GM12878 (cell line): ENCODE measurements at regions not wholly inside any gene's neighbourhood (a gene's known extent, or its start where the extent isn't known, plus 50 kb on each side); places are given as distances from the start of the nearest gene placed in this dataset.
A peak's percentile ranks its signal among the peaks of the same experiment; 100 is the strongest.

Experiments used
- ATAC-seq: fragments of 200-7000 bp; cut with Tn5 transposase; 3 replicates; pipeline ENCODE4 v1.9.1; 2020; ENCODE audit warnings: mild to moderate bottlenecking, moderate library complexity
- BruUV-seq: library from RNA; stranded (reverse); fragments of 400-500 nt; replicated peaks from 2 replicates; lab custom pipeline; 2021; lab: Mats Ljungman, UMichigan
- CTCF ChIA-PET: fragments of 300-600 bp; sonication (Branson Sonifier 250); formaldehyde crosslinking; extraction: SDS; loops from one replicate; lab custom pipeline; 2021; ENCODE audit warnings: inconsistent platforms; lab: Yijun Ruan, JAX
- POLR2A ChIA-PET: fragments of 350-600 bp; formaldehyde crosslinking; extraction: SDS; loops from one replicate; lab custom pipeline; 2021; ENCODE audit warnings: inconsistent platforms; lab: Charles Lee
- RAD21 ChIA-PET: fragments of 300-600 bp; sonication (Branson Sonifier 250); formaldehyde crosslinking; loops from one replicate; lab custom pipeline; 2023; ENCODE audit warnings: antibody characterized with exemption; ENCODE audit not compliant: unreplicated experiment; lab: Charles Lee
- SMC1A ChIA-PET: fragments of 300-600 bp; sonication (Branson Sonifier 250); formaldehyde crosslinking; loops from one replicate; lab custom pipeline; 2023; ENCODE audit not compliant: unreplicated experiment, uncharacterized antibody; lab: Charles Lee
- DNase-seq: peaks from one replicate; pipeline ENCODE4 v3.0.0-alpha.2; 2011; ENCODE audit warnings: low read depth, low spot score
- FAIRE-seq: peaks from 3 replicates; lab custom pipeline; 2011; peaks lifted over from hg19 to GRCh38; lab: Jason Lieb, UNC
- H2AFZ ChIP-seq: 2 replicates; pipeline ENCODE4 v1.6.0; 2011; ENCODE audit warnings: low read depth, low read length, control low read depth; ENCODE audit not compliant: control insufficient read depth
- H3K27ac ChIP-seq: 2 replicates; pipeline ENCODE4 v1.5.1; 2011; ENCODE audit warnings: control low read depth; ENCODE audit not compliant: control insufficient read depth, insufficient read depth
- H3K27me3 ChIP-seq, 2 experiments: replicated peaks in 1 of 2; 2 replicates each; pipeline versions ENCODE4 v1.6.0 to v1.6.1; 2011; ENCODE audit warnings: low read length in 1 of 2; ENCODE audit not compliant: control insufficient read depth in 2 of 2, insufficient read depth in 2 of 2
- H3K36me3 ChIP-seq, 2 experiments: 2 replicates each; pipeline ENCODE4 v1.5.1; 2011; ENCODE audit warnings: low read length in 1 of 2; ENCODE audit not compliant: control insufficient read depth in 2 of 2, insufficient read depth in 2 of 2
- H3K4me1 ChIP-seq: 2 replicates; pipeline ENCODE4 v1.6.1; 2011; ENCODE audit warnings: mild to moderate bottlenecking, low read length, moderate library complexity, mixed read lengths; ENCODE audit not compliant: control insufficient read depth, insufficient read depth
- H3K4me2 ChIP-seq: 2 replicates; pipeline ENCODE4 v1.6.0; 2011; ENCODE audit warnings: control low read depth; ENCODE audit not compliant: control insufficient read depth, insufficient read depth
- H3K4me3 ChIP-seq: fragments of 200-600 bp; sonication (generic); 2 replicates; pipeline ENCODE4 v1.5.1; 2016
- H3K79me2 ChIP-seq: 2 replicates; pipeline ENCODE4 v1.6.0; 2011; ENCODE audit warnings: low read length; ENCODE audit not compliant: control insufficient read depth, insufficient read depth
- H3K9ac ChIP-seq: 2 replicates; pipeline ENCODE4 v1.8.0; 2011; ENCODE audit warnings: low read length, control low read depth, mixed read lengths; ENCODE audit not compliant: control insufficient read depth, insufficient read depth
- H3K9me3 ChIP-seq: replicated peaks from 3 replicates; pipeline ENCODE4 v1.5.1; 2011; ENCODE audit warnings: mild to moderate bottlenecking, low read length; ENCODE audit not compliant: control insufficient read depth, insufficient read depth
- H4K20me1 ChIP-seq: 2 replicates; pipeline ENCODE4 v1.6.0; 2011; ENCODE audit not compliant: control insufficient read depth, insufficient read depth
- FOXM1 ChIP-seq: IDR thresholded peaks from 2 replicates; pipeline ENCODE4 v1.6.1; 2012; ENCODE audit warnings: low read depth, mild to moderate bottlenecking, inconsistent platforms, low read length, moderate library complexity
- JUNB ChIP-seq: IDR thresholded peaks from 2 replicates; pipeline ENCODE4 v1.6.1; 2016; ENCODE audit warnings: antibody characterized with exemption, mild to moderate bottlenecking
- MAX ChIP-seq: IDR thresholded peaks from 2 replicates; pipeline ENCODE4 v1.6.1; 2012; ENCODE audit warnings: low read depth, low read length, improper control_type of control experiment
- MEF2A ChIP-seq: IDR thresholded peaks from 2 replicates; pipeline ENCODE4 v1.6.1; 2011; ENCODE audit warnings: low read depth, mild to moderate bottlenecking, low read length, moderate library complexity; ENCODE audit not compliant: insufficient read depth
- NFIC ChIP-seq: IDR thresholded peaks from 2 replicates; pipeline ENCODE4 v1.6.1; 2012; ENCODE audit warnings: low read depth, mild to moderate bottlenecking, inconsistent platforms, low read length, moderate library complexity
- POU2F2 ChIP-seq: IDR thresholded peaks from 3 replicates; pipeline ENCODE4 v1.6.1; 2011; ENCODE audit warnings: low read depth, mild to moderate bottlenecking, low read length, borderline replicate concordance
- RAD51 ChIP-seq: fragments of 450-650 bp; IDR thresholded peaks from 2 replicates; pipeline ENCODE4 v1.6.1; 2016; ENCODE audit warnings: moderate library complexity, mild to moderate bottlenecking, inconsistent platforms
- TAF1 ChIP-seq: IDR thresholded peaks from 2 replicates; pipeline ENCODE4 v1.6.1; 2011; ENCODE audit warnings: mild to moderate bottlenecking, low read depth, low read length, borderline replicate concordance
- USF1 ChIP-seq: IDR thresholded peaks from 2 replicates; pipeline ENCODE4 v1.6.1; 2011; ENCODE audit warnings: borderline replicate concordance, low read depth, mild to moderate bottlenecking, moderate library complexity, mixed read lengths, low read length; ENCODE audit not compliant: insufficient read depth; ENCODE audit errors: extremely low read length
- YBX1 ChIP-seq: fragments of 450-650 bp; IDR thresholded peaks from 2 replicates; pipeline ENCODE4 v1.6.1; 2016; ENCODE audit warnings: antibody characterized with exemption
- ZBTB11 ChIP-seq: fragments of 450-650 bp; formaldehyde crosslinking; IDR thresholded peaks from 2 replicates; pipeline ENCODE4 v1.5.0; 2022; ENCODE audit warnings: mild to moderate bottlenecking, missing genetic modification characterization
- WGBS: methylation state at CpG from one replicate; pipeline ENCODE4 v1.1.6; 2016; ENCODE audit warnings: low lambda C conversion rate; ENCODE audit not compliant: insufficient replicate concordance, insufficient coverage; ENCODE audit errors: missing lambda C conversion rate; 5-methylcytosine and 5-hydroxymethylcytosine counted together
- in situ Hi-C: fragments of 300-500 bp; cut with MboI; formaldehyde crosslinking; loops from 9 replicates; pipeline ENCODE4 v1.14.3; 2018; ENCODE audit warnings: mixed read lengths
- intact Hi-C: fragments of 100-400 bp; cut with micrococcal nuclease; formaldehyde crosslinking; loops from one replicate; pipeline ENCODE4 v1.14.2; 2022; ENCODE audit not compliant: unreplicated experiment

- Histone ChIP-seq H3K4me2 (no peak overlapping the region), H4K20me1 (no peaks in the 10 kb centered on the region), H3K4me3 (no peak overlapping the region), H2AFZ (no peak overlapping the region), H3K4me1 (no peaks in the 10 kb centered on the region), H3K9ac (no peak overlapping the region), H3K79me2 (no peaks in the 10 kb centered on the region), H3K9me3 (no peaks in the 10 kb centered on the region), H3K27me3 (no peaks in the 10 kb centered on the region), H3K27ac (no peak overlapping the region; the same call in 1 of the 2 replicates), H3K36me3 (no peaks in the 10 kb centered on the region)
- ChIA-PET POLR2A (no interaction called here), RAD21 (no interaction called here), CTCF (no interaction called here), SMC1A (no interaction called here)
- 61% methylated on average over 1 of the region's 1 CpG for WGBS
- BruUV-seq: no TSS peak
- DNase-seq: no peak
- 0 out of 2 replicates have a peak, but pooled peaks have one; percentile 32 for TF ChIP-seq MEF2A
- TF ChIP-seq USF1: no peak
- TF ChIP-seq NFIC: 0 out of 2 replicates have a peak, but pooled peaks have one; percentile 29
- TF ChIP-seq MAX: no peak
- 0 out of 2 replicates have a peak, but pooled peaks have one; percentile 15 for TF ChIP-seq FOXM1
- no peak for TF ChIP-seq POU2F2
- no peak for TF ChIP-seq ZBTB11 (CRISPR knock-in tag)
- TF ChIP-seq YBX1: no peak
- TF ChIP-seq TAF1: no peak
- peak; percentile 49 for TF ChIP-seq JUNB
- no peak for TF ChIP-seq RAD51
- in situ Hi-C loops (no loop called here), intact Hi-C loops (no loop called here)
- no peak for FAIRE-seq
- no peak for ATAC-seq
Observed at GRCh38 chr9:102445181-102445747, 549.9 kb upstream of the CYLC2 start.
